A673 (cell line): ENCODE measurements at regions not wholly inside any gene's neighbourhood (a gene's known extent, or its start where the extent isn't known, plus 50 kb on each side); places are given as distances from the start of the nearest gene placed in this dataset.

Experiments
- BruUV-seq: library from RNA; stranded (reverse); fragments of 400-500 nt; replicated peaks from 2 replicates; lab custom pipeline; 2021; lab: Mats Ljungman, UMichigan
- CTCF ChIA-PET: fragments of 300-600 bp; sonication (Branson Sonifier 250); formaldehyde crosslinking; loops from one replicate; lab custom pipeline; 2022; ENCODE audit warnings: antibody characterized with exemption; lab: Charles Lee
- POLR2A ChIA-PET: fragments of 300-600 bp; sonication (Branson Sonifier 250); formaldehyde crosslinking; loops from one replicate; lab custom pipeline; 2022; ENCODE audit warnings: antibody characterized with exemption; ENCODE audit not compliant: low non-redundant PET; lab: Charles Lee
- DNase-seq: peaks from one replicate; pipeline ENCODE4 v3.0.0-alpha.2; 2015; ENCODE audit warnings: low spot score
- H3K27ac ChIP-seq: fragments of 200-600 bp; sonication (generic); 2 replicates; pipeline ENCODE4 v1.5.1; 2016; ENCODE audit warnings: mixed run types, low read depth, mild to moderate bottlenecking, mixed read lengths, antibody characterized with exemption, low read length; ENCODE audit not compliant: poor library complexity, severe bottlenecking
- H3K27me3 ChIP-seq: fragments of 200-600 bp; sonication (generic); replicated peaks from 2 replicates; pipeline ENCODE4 v1.6.1; 2017; ENCODE audit warnings: mixed run types, low read depth, mild to moderate bottlenecking, mixed read lengths, antibody characterized with exemption, low read length; ENCODE audit not compliant: insufficient read depth, poor library complexity
- H3K36me3 ChIP-seq: fragments of 200-600 bp; sonication (generic); 2 replicates; pipeline ENCODE4 v1.6.1; 2016; ENCODE audit warnings: mixed run types, mild to moderate bottlenecking, mixed read lengths, antibody characterized with exemption, low read length; ENCODE audit not compliant: insufficient read depth, poor library complexity, severe bottlenecking
- H3K4me1 ChIP-seq: fragments of 200-600 bp; sonication (generic); 2 replicates; pipeline ENCODE4 v1.6.1; 2017; ENCODE audit warnings: mixed run types, mild to moderate bottlenecking, mixed read lengths, antibody characterized with exemption, low read length; ENCODE audit not compliant: insufficient read depth, poor library complexity, severe bottlenecking
- H3K4me3 ChIP-seq: fragments of 200-600 bp; sonication (generic); 2 replicates; pipeline ENCODE4 v1.5.1; 2016; ENCODE audit warnings: low read depth, mixed run types, mild to moderate bottlenecking, mixed read lengths, low read length; ENCODE audit not compliant: poor library complexity, severe bottlenecking
- H3K9me3 ChIP-seq: fragments of 200-600 bp; sonication (generic); 2 replicates; pipeline ENCODE4 v1.6.1; 2016; ENCODE audit warnings: mixed run types, low read depth, mild to moderate bottlenecking, mixed read lengths, antibody characterized with exemption, low read length; ENCODE audit not compliant: poor library complexity, severe bottlenecking
- CTCF ChIP-seq: fragments of 300-800, 200-600 bp; sonication (generic); conservative IDR thresholded peaks from 2 replicates; pipeline ENCODE4 v1.5.1; 2017; ENCODE audit warnings: low read depth, mild to moderate bottlenecking, antibody characterized with exemption, low read length, moderate library complexity, mixed read lengths
- EZH2 ChIP-seq: fragments of 200-600 bp; sonication (generic); IDR thresholded peaks from 2 replicates; pipeline ENCODE4 v1.6.1; 2017; ENCODE audit warnings: borderline replicate concordance, low read depth, mild to moderate bottlenecking, mixed read lengths, antibody characterized with exemption, low read length; ENCODE audit not compliant: poor library complexity, severe bottlenecking
- intact Hi-C: fragments of 100-400 bp; cut with micrococcal nuclease; formaldehyde crosslinking; loops from one replicate; pipeline ENCODE4 v1.10.0; 2022; ENCODE audit not compliant: unreplicated experiment

GRCh38 chr1:74952786-74953185 is 181.4 kb upstream of the LHX8 start:
- Histone ChIP-seq H3K9me3 (no peaks in the 10 kb centered on the region), H3K27me3 (no peaks in the 10 kb centered on the region), H3K4me3 (no peak overlapping the region), H3K27ac (no peak overlapping the region), H3K36me3 (no peaks in the 10 kb centered on the region), H3K4me1 (no peaks in the 10 kb centered on the region)
- intact Hi-C loops: no loop called here
- no peak for TF ChIP-seq CTCF
- no peak for TF ChIP-seq EZH2
- CTCF ChIA-PET: no interaction called here
- BruUV-seq: no TSS peak
- DNase-seq: no peak
- POLR2A ChIA-PET: no interaction called here

GRCh38 chr1:74953622-74954021 is 180.6 kb upstream of the LHX8 start:
- no peak for TF ChIP-seq EZH2
- no peak for TF ChIP-seq CTCF
- DNase-seq: no peak
- Histone ChIP-seq H3K27ac (no peak overlapping the region), H3K27me3 (no peaks in the 10 kb centered on the region), H3K4me3 (no peak overlapping the region), H3K9me3 (no peaks in the 10 kb centered on the region), H3K36me3 (no peaks in the 10 kb centered on the region), H3K4me1 (no peaks in the 10 kb centered on the region)
- BruUV-seq: no TSS peak
- CTCF ChIA-PET: no interaction called here
- intact Hi-C loops: no loop called here
- POLR2A ChIA-PET: no interaction called here

- intact Hi-C loops: no loop called here
- CTCF ChIA-PET: no interaction called here
These were observed 171.1 kb upstream of the LHX8 start for GRCh38 chr1:74963120-74963519.

More at GRCh38 chr1:74963120-74963519, 171.1 kb upstream of the LHX8 start:
- Histone ChIP-seq H3K27ac (no peak overlapping the region), H3K36me3 (no peaks in the 10 kb centered on the region), H3K27me3 (peaks cover 13% of the 10 kb centered on the region), H3K9me3 (no peaks in the 10 kb centered on the region), H3K4me3 (no peak overlapping the region), H3K4me1 (peaks cover 4% of the 10 kb centered on the region)
- POLR2A ChIA-PET: interaction anchor here (0.6 kb wide), 1 partner anchor 12 kb away, joined by 4 read pairs; no protein-coding TSS in a partner anchor
- no peak for DNase-seq
- TF ChIP-seq EZH2 (no peak), CTCF (no peak)
- no TSS peak for BruUV-seq
